Vagina (tissue), 2 donors: ENCODE measurements at regions not wholly inside any gene's neighbourhood (a gene's known extent, or its start where the extent isn't known, plus 50 kb on each side); places are given as distances from the start of the nearest gene placed in this dataset.
"Not testable (repeated sequence)": the region's sequence is repeated elsewhere in the genome, so short reads cannot be mapped to it uniquely, and the experiment has no call there.

Experiments
- DNase-seq, 2 donors: peaks; one replicate each; pipeline ENCODE4 v3.0.0-alpha.2; 2017; ENCODE audit errors: extremely low spot score in 2 of 2
- H3K27ac ChIP-seq: fragments of 200-600 bp; sonication (generic); one replicate; pipeline ENCODE4 v1.5.1; 2019
- H3K27me3 ChIP-seq: fragments of 200-600 bp; sonication (generic); one replicate; pipeline ENCODE4 v1.5.1; 2019
- H3K36me3 ChIP-seq, 2 donors: fragments of 200-600 bp; sonication (generic); one replicate each; pipeline ENCODE4 v1.5.1; 2017 to 2019
- H3K4me1 ChIP-seq: fragments of 200-600 bp; sonication (generic); one replicate; pipeline ENCODE4 v1.5.1; 2019
- H3K4me3 ChIP-seq, 2 donors: fragments of 200-600 bp; sonication (generic); 1 replicate in 1 of 2; 2 replicates in 1 of 2; pipeline ENCODE4 v1.5.1; 2016 to 2019
- H3K9me3 ChIP-seq: fragments of 200-600 bp; sonication (generic); one replicate; pipeline ENCODE4 v1.5.1; 2019
- CTCF ChIP-seq, 3 experiments: fragments of 450-650 bp in 2 of 3; fragments of 200-600 bp in 1 of 3; sonication (generic) in 1 of 3; IDR thresholded peaks; one replicate each; pipeline ENCODE4 v1.5.1; 2017 to 2019; ENCODE audit warnings: antibody characterized with exemption in 3 of 3, mild to moderate bottlenecking in 2 of 3, moderate library complexity in 2 of 3
- POLR2A ChIP-seq, 2 donors: fragments of 450-650 bp; IDR thresholded peaks; one replicate each; pipeline ENCODE4 v1.6.1; 2017; ENCODE audit warnings: antibody characterized with exemption in 2 of 2, mild to moderate bottlenecking in 2 of 2, moderate library complexity in 2 of 2
- POLR2AphosphoS5 ChIP-seq, 2 donors: sonication (generic); formaldehyde crosslinking; IDR thresholded peaks; one replicate each; pipeline ENCODE4 v1.9.0; 2017; ENCODE audit warnings: antibody characterized with exemption in 2 of 2, mild to moderate bottlenecking in 2 of 2, low read depth in 1 of 2; ENCODE audit not compliant: insufficient read depth in 1 of 2
- intact Hi-C: fragments of 100-400 bp; cut with DNase I; formaldehyde crosslinking; loops from one replicate; pipeline ENCODE4 v1.15.1; 2023

- intact Hi-C loops, result no loop called here
- no peaks in the 10 kb centered on the region for H3K4me1 ChIP-seq
- no peaks in the 10 kb centered on the region for H3K27me3 ChIP-seq
- TF ChIP-seq POLR2AphosphoS5 (IDR thresholded peaks at IDR 0.05; ENCODE audit: insufficient read depth in 1 of 2, low read depth in 1 of 2), result no peak
- no peak for TF ChIP-seq POLR2A (IDR thresholded peaks at IDR 0.05)
- no peak for TF ChIP-seq CTCF (IDR thresholded peaks at IDR 0.05)
- DNase-seq, result no peak
- H3K27ac ChIP-seq, result no peak overlapping the region
- no peak overlapping the region for H3K4me3 ChIP-seq
- H3K9me3 ChIP-seq, result no peaks in the 10 kb centered on the region
- no peaks in the 10 kb centered on the region for H3K36me3 ChIP-seq
Observed at GRCh38 chr13:22940090-22940710, 240.6 kb upstream of the SGCG start.

DNA sequence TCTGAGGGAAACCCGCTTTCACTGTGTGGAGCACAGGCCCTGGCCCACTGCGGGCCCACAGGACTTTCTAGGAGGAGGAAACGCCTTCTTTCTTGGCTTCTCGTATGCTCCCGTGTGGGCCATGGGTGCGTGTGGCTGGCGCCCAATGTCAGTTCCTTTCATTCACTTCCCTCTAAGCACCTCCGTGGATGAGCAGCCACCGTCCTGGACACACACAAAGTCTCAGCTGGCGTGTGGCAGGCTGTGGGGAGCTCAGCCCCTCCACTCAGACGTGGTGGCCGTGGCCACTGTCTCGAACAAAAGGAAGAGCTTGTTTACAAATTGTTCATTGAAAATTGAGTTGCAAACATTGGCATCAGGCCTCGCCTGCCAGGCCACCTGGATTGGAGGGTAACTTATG is 240.0 kb upstream of the SGCG start:
- TF ChIP-seq POLR2AphosphoS5 (IDR thresholded peaks at IDR 0.05; ENCODE audit: insufficient read depth in 1 of 2, low read depth in 1 of 2), result no peak
- intact Hi-C loops, result no loop called here
- Histone ChIP-seq H3K4me1 (no peaks in the 10 kb centered on the region), H3K36me3 (no peaks in the 10 kb centered on the region), H3K4me3 (no peak overlapping the region), H3K27ac (no peak overlapping the region), H3K9me3 (no peaks in the 10 kb centered on the region), H3K27me3 (no peaks in the 10 kb centered on the region)
- no peak for DNase-seq

DNA sequence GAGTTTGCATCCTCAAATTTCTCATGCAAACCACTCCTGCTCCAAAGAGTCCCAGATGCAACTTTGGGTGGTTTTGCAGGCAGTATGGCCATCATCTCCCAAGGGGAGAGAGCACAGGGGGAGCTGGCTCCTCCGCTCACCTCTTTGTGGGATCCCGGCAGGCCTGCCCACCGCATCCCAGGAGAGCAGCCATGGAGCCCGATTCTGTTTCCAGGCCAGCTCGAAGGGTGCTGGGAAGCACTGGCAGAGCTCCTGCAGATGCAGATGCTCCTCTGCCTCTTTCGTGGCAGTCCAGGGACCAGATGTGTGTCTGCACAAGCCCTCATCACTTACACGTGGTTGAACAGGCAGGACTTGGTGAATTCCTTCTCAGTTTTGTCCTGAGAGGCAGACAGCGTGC is 239.3 kb upstream of the SGCG start:
- H3K27me3 ChIP-seq, intact Hi-C loops, H3K4me1 ChIP-seq, H3K36me3 ChIP-seq, H3K9me3 ChIP-seq, DNase-seq, H3K27ac ChIP-seq, H3K4me3 ChIP-seq: not testable (repeated sequence)

DNA sequence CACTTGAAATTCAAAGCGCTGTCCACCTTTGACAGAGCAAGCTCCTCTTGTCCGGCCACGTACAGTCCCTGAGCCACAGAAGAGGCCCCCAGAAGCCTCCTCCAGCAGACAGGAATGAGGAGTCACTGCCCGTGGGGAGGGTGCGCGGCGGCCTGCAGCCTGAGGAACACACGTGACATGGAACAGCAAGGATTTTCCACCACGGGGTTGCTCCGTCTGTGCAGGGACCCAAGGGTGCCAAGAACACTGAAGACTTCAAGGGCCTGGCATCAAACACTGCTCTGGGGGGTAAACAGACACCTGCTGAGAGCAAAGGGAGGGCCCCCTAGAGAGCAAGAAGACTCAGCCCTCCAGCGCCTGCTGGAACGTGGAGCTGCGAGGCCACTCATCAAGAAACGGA is 237.9 kb upstream of the SGCG start:
- intact Hi-C loops, H3K9me3 ChIP-seq, DNase-seq, H3K4me1 ChIP-seq, H3K27ac ChIP-seq, H3K36me3 ChIP-seq, H3K4me3 ChIP-seq, H3K27me3 ChIP-seq: not testable (repeated sequence)

DNA sequence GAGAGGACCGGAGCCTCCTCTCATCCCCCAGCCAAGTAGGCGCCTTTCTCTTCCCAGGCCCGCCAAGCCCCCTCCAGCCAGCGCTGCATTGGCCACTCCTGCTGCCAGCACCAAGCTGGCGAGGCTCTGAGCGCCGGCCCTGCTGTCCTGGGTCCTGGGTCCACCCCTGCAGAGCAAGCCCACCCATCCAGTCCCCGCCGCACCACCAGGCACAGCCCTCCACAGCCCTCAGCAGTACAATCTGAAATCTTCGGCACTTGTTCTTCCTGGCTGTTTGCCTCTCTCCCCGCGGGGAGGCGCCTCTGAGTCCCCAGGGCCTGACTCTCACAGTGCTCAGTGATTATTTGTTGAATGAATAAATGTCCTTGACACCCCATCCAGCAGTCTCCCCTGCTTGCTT is 236.4 kb upstream of the SGCG start:
- no peaks in the 10 kb centered on the region for H3K9me3 ChIP-seq
- H3K36me3 ChIP-seq, result no peaks in the 10 kb centered on the region
- DNase-seq, result no peak
- TF ChIP-seq POLR2A (IDR thresholded peaks at IDR 0.05) (no peak), POLR2AphosphoS5 (IDR thresholded peaks at IDR 0.05; ENCODE audit: insufficient read depth in 1 of 2, low read depth in 1 of 2) (no peak), CTCF (IDR thresholded peaks at IDR 0.05) (no peak)
- intact Hi-C loops, result no loop called here
- no peak overlapping the region for H3K4me3 ChIP-seq
- no peaks in the 10 kb centered on the region for H3K4me1 ChIP-seq
- no peaks in the 10 kb centered on the region for H3K27me3 ChIP-seq
- no peak overlapping the region for H3K27ac ChIP-seq

GRCh38 chr13:22945321-22946226 is 235.2 kb upstream of the SGCG start:
- TF ChIP-seq POLR2AphosphoS5 (IDR thresholded peaks at IDR 0.05; ENCODE audit: insufficient read depth in 1 of 2, low read depth in 1 of 2) (no peak), POLR2A (IDR thresholded peaks at IDR 0.05) (no peak), CTCF (IDR thresholded peaks at IDR 0.05) (no peak)
- no peaks in the 10 kb centered on the region for H3K36me3 ChIP-seq
- intact Hi-C loops, result no loop called here
- no peaks in the 10 kb centered on the region for H3K9me3 ChIP-seq
- no peaks in the 10 kb centered on the region for H3K4me1 ChIP-seq
- no peak for DNase-seq
- H3K27ac ChIP-seq, result no peak overlapping the region
- H3K4me3 ChIP-seq, result no peak overlapping the region
- H3K27me3 ChIP-seq, result no peaks in the 10 kb centered on the region
